A549 (cell line): ENCODE measurements at regions not wholly inside any gene's neighbourhood (a gene's known extent, or its start where the extent isn't known, plus 50 kb on each side); places are given as distances from the start of the nearest gene placed in this dataset.

Experiments
- CTCF ChIP-seq: fragments of >200 bp; sonication (Bioruptor Twin); formaldehyde crosslinking; IDR thresholded peaks from 3 replicates; pipeline ENCODE4 v1.5.1; 2016
- ESRRA ChIP-seq: fragments of 150-350 bp; IDR thresholded peaks from 2 replicates; pipeline ENCODE4 v1.6.1; 2014; ENCODE audit warnings: mild to moderate bottlenecking, low read length, borderline replicate concordance
- KDM5A ChIP-seq: fragments of 200-600 bp; sonication (generic); IDR thresholded peaks from 2 replicates; pipeline ENCODE4 v1.6.1; 2016; ENCODE audit warnings: antibody characterized with exemption, mild to moderate bottlenecking
- MAX ChIP-seq: IDR thresholded peaks from 2 replicates; pipeline ENCODE4 v1.6.1; 2012
- POLR2AphosphoS2 ChIP-seq: conservative IDR thresholded peaks from 2 replicates; pipeline ENCODE4 v1.6.1; 2012; ENCODE audit warnings: low read length, improper control_type of control experiment, inconsistent platforms

- TF ChIP-seq CTCF (no peak), MAX (no peak), POLR2AphosphoS2 (no peak), ESRRA (no peak), KDM5A (no peak)
These were observed 507.6 kb downstream of the PID1 start for GRCh38 chr2:228763379-228763981.
